ENCODE measurements at regions not wholly inside any gene's neighbourhood (a gene's known extent, or its start where the extent isn't known, plus 50 kb on each side); places are given as distances from the start of the nearest gene placed in this dataset.
"Not testable (repeated sequence)": the region's sequence is repeated elsewhere in the genome, so short reads cannot be mapped to it uniquely, and the experiment has no call there.

- ATAC-seq; in situ Hi-C loops (cut with MboI; ENCODE audit: low sequenced_read_pairs in 4 of 4); H3K27me3 ChIP-seq; H3K27ac ChIP-seq; intact Hi-C loops (cut with DNase I; ENCODE audit: low total_unique reads); DNase-seq; H3K36me3 ChIP-seq; H3K4me1 ChIP-seq; H3K9me3 ChIP-seq; H3K4me3 ChIP-seq: not testable (repeated sequence)
Measured at GRCh38 chr6:57870083-57870482, 552.7 kb downstream of the PRIM2 start.

- H3K4me1 ChIP-seq; H3K27me3 ChIP-seq; H3K27ac ChIP-seq; intact Hi-C loops (cut with DNase I; ENCODE audit: low total_unique reads); H3K4me3 ChIP-seq; in situ Hi-C loops (cut with MboI; ENCODE audit: low sequenced_read_pairs in 4 of 4); ATAC-seq; DNase-seq; H3K9me3 ChIP-seq; H3K36me3 ChIP-seq: not testable (repeated sequence)
Measured at GRCh38 chr6:57873424-57873823, 556.0 kb downstream of the PRIM2 start.

GRCh38 chr6:57876659-57877058, 559.2 kb downstream of the PRIM2 start:
- H3K36me3 ChIP-seq; H3K27me3 ChIP-seq; H3K27ac ChIP-seq; intact Hi-C loops (cut with DNase I; ENCODE audit: low total_unique reads); H3K4me3 ChIP-seq; DNase-seq; in situ Hi-C loops (cut with MboI; ENCODE audit: low sequenced_read_pairs in 4 of 4); ATAC-seq; H3K9me3 ChIP-seq; H3K4me1 ChIP-seq: not testable (repeated sequence)

- intact Hi-C loops (cut with DNase I; ENCODE audit: low total_unique reads); H3K4me3 ChIP-seq: not testable (repeated sequence)
Measured at GRCh38 chr6:57877729-57878128, 560.3 kb downstream of the PRIM2 start.

GRCh38 chr6:57878792-57879191, 561.4 kb downstream of the PRIM2 start:
- H3K27me3 ChIP-seq; ATAC-seq; H3K4me3 ChIP-seq; H3K27ac ChIP-seq; H3K36me3 ChIP-seq; intact Hi-C loops (cut with DNase I; ENCODE audit: low total_unique reads); in situ Hi-C loops (cut with MboI; ENCODE audit: low sequenced_read_pairs in 4 of 4); H3K9me3 ChIP-seq; H3K4me1 ChIP-seq; DNase-seq: not testable (repeated sequence)

More at GRCh38 chr6:57877729-57878128, 560.3 kb downstream of the PRIM2 start:
- DNase-seq; H3K4me1 ChIP-seq; H3K9me3 ChIP-seq; in situ Hi-C loops (cut with MboI; ENCODE audit: low sequenced_read_pairs in 4 of 4); H3K27ac ChIP-seq; ATAC-seq; H3K36me3 ChIP-seq; H3K27me3 ChIP-seq: not testable (repeated sequence)

GRCh38 chr6:57898850-57899249, 581.4 kb downstream of the PRIM2 start:
- H3K4me1 ChIP-seq; H3K9me3 ChIP-seq; H3K36me3 ChIP-seq; intact Hi-C loops (cut with DNase I; ENCODE audit: low total_unique reads); in situ Hi-C loops (cut with MboI; ENCODE audit: low sequenced_read_pairs in 4 of 4); ATAC-seq; H3K4me3 ChIP-seq; H3K27me3 ChIP-seq; H3K27ac ChIP-seq; DNase-seq: not testable (repeated sequence)

- ATAC-seq; H3K4me1 ChIP-seq; intact Hi-C loops (cut with DNase I; ENCODE audit: low total_unique reads); H3K36me3 ChIP-seq; H3K4me3 ChIP-seq; H3K27me3 ChIP-seq; in situ Hi-C loops (cut with MboI; ENCODE audit: low sequenced_read_pairs in 4 of 4); H3K9me3 ChIP-seq; DNase-seq; H3K27ac ChIP-seq: not testable (repeated sequence)
Measured at GRCh38 chr6:57900687-57901399, 583.4 kb downstream of the PRIM2 start.

GRCh38 chr6:57901445-57901844, 584.0 kb downstream of the PRIM2 start:
- H3K4me1 ChIP-seq; in situ Hi-C loops (cut with MboI; ENCODE audit: low sequenced_read_pairs in 4 of 4); ATAC-seq; H3K27me3 ChIP-seq; H3K27ac ChIP-seq; H3K36me3 ChIP-seq; H3K4me3 ChIP-seq; DNase-seq; intact Hi-C loops (cut with DNase I; ENCODE audit: low total_unique reads); H3K9me3 ChIP-seq: not testable (repeated sequence)

- H3K27me3 ChIP-seq; in situ Hi-C loops (cut with MboI; ENCODE audit: low sequenced_read_pairs in 4 of 4): not testable (repeated sequence)
Measured at GRCh38 chr6:57904356-57904755, 586.9 kb downstream of the PRIM2 start.

GRCh38 chr6:57915300-57915699, 597.9 kb downstream of the PRIM2 start:
- H3K27me3 ChIP-seq; H3K27ac ChIP-seq; ATAC-seq; H3K4me1 ChIP-seq; DNase-seq; H3K4me3 ChIP-seq; H3K36me3 ChIP-seq; intact Hi-C loops (cut with DNase I; ENCODE audit: low total_unique reads); in situ Hi-C loops (cut with MboI; ENCODE audit: low sequenced_read_pairs in 4 of 4); H3K9me3 ChIP-seq: not testable (repeated sequence)

More at GRCh38 chr6:57904356-57904755, 586.9 kb downstream of the PRIM2 start:
- intact Hi-C loops (cut with DNase I; ENCODE audit: low total_unique reads); H3K4me1 ChIP-seq; DNase-seq; H3K9me3 ChIP-seq; ATAC-seq; H3K27ac ChIP-seq; H3K36me3 ChIP-seq; H3K4me3 ChIP-seq: not testable (repeated sequence)

- DNase-seq; ATAC-seq; H3K9me3 ChIP-seq; H3K36me3 ChIP-seq; H3K4me1 ChIP-seq; in situ Hi-C loops (cut with MboI; ENCODE audit: low sequenced_read_pairs in 4 of 4); H3K27me3 ChIP-seq; intact Hi-C loops (cut with DNase I; ENCODE audit: low total_unique reads); H3K27ac ChIP-seq; H3K4me3 ChIP-seq: not testable (repeated sequence)
Measured at GRCh38 chr6:57942966-57943365, 625.5 kb downstream of the PRIM2 start.

- peaks cover 0 to 14% of the 10 kb centered on the region in 2 donors for H3K36me3 ChIP-seq
- in situ Hi-C loops (cut with MboI; ENCODE audit: low sequenced_read_pairs in 4 of 4); ATAC-seq; H3K27me3 ChIP-seq; intact Hi-C loops (cut with DNase I; ENCODE audit: low total_unique reads); H3K27ac ChIP-seq; H3K4me1 ChIP-seq; H3K9me3 ChIP-seq; DNase-seq; H3K4me3 ChIP-seq: not testable (repeated sequence)
Measured at GRCh38 chr6:57946084-57946768, 628.8 kb downstream of the PRIM2 start.

Data from gastrocnemius medialis (tissue), 4 donors.